Neural progenitor cell (in vitro differentiated cells): ENCODE measurements at regions not wholly inside any gene's neighbourhood (a gene's known extent, or its start where the extent isn't known, plus 50 kb on each side); places are given as distances from the start of the nearest gene placed in this dataset.

ENCODE experiments used
- DNase-seq: peaks from one replicate; pipeline ENCODE4 v3.0.0-alpha.2; 2016; ENCODE audit warnings: low spot score
- H2AFZ ChIP-seq: fragments of 200-600 bp; sonication (generic); replicated peaks from 2 replicates; pipeline ENCODE4 v1.6.1; 2016; ENCODE audit warnings: antibody characterized with exemption
- H3F3A ChIP-seq: fragments of 200-600 bp; sonication (generic); 2 replicates; pipeline ENCODE4 v1.6.1; 2016; ENCODE audit warnings: antibody characterized with exemption, low read depth
- H3K27ac ChIP-seq: fragments of 200-600 bp; sonication (generic); 2 replicates; pipeline ENCODE4 v1.5.1; 2016; ENCODE audit warnings: mild to moderate bottlenecking
- H3K27me3 ChIP-seq: fragments of 200-600 bp; sonication (generic); 2 replicates; pipeline ENCODE4 v1.6.1; 2016; ENCODE audit warnings: mild to moderate bottlenecking, moderate library complexity
- H3K36me3 ChIP-seq: fragments of 200-600 bp; sonication (generic); 2 replicates; pipeline ENCODE4 v1.5.1; 2016
- H3K4me1 ChIP-seq: fragments of 200-600 bp; sonication (generic); 2 replicates; pipeline ENCODE4 v1.6.1; 2016; ENCODE audit warnings: mixed run types
- H3K4me2 ChIP-seq: fragments of 200-600 bp; sonication (generic); 2 replicates; pipeline ENCODE4 v1.6.1; 2016
- H3K4me3 ChIP-seq: fragments of 200-600 bp; sonication (generic); 2 replicates; pipeline ENCODE4 v1.5.1; 2016
- H3K79me2 ChIP-seq: fragments of 200-600 bp; sonication (generic); 2 replicates; pipeline ENCODE4 v1.6.1; 2016; ENCODE audit warnings: low read depth
- H3K9ac ChIP-seq: fragments of 200-600 bp; sonication (generic); 2 replicates; pipeline ENCODE4 v1.6.1; 2016
- H3K9me3 ChIP-seq: fragments of 200-600 bp; sonication (generic); 2 replicates; pipeline ENCODE4 v1.5.1; 2016; ENCODE audit warnings: low read depth
- H4K20me1 ChIP-seq: fragments of 200-600 bp; sonication (generic); 2 replicates; pipeline ENCODE4 v1.6.1; 2016; ENCODE audit warnings: low read depth
- H3K27ac Mint-ChIP-seq: 3 replicates; pipeline ENCODE4 v1.8.0; 2021; ENCODE audit warnings: mixed read lengths
- H3K27me3 Mint-ChIP-seq: 2 replicates; pipeline ENCODE4 v1.8.0; 2022; ENCODE audit warnings: low read depth, mild to moderate bottlenecking, inconsistent platforms, moderate library complexity, mixed read lengths; ENCODE audit not compliant: insufficient read depth
- H3K36me3 Mint-ChIP-seq: 3 replicates; pipeline ENCODE4 v1.8.0; 2021; ENCODE audit warnings: mixed read lengths
- H3K4me1 Mint-ChIP-seq: 3 replicates; pipeline ENCODE4 v1.8.0; 2021; ENCODE audit warnings: mixed read lengths
- H3K4me3 Mint-ChIP-seq: 3 replicates; pipeline ENCODE4 v1.8.0; 2021; ENCODE audit warnings: mild to moderate bottlenecking, moderate library complexity, mixed read lengths
- H3K9me3 Mint-ChIP-seq: 3 replicates; pipeline ENCODE4 v1.8.0; 2020; ENCODE audit warnings: mixed read lengths
- CTCF ChIP-seq: fragments of 200-600 bp; sonication (generic); IDR thresholded peaks from 2 replicates; pipeline ENCODE4 v1.5.1; 2017; ENCODE audit warnings: antibody characterized with exemption, mild to moderate bottlenecking
- EZH2 ChIP-seq: fragments of 200-600 bp; sonication (generic); IDR thresholded peaks from 2 replicates; pipeline ENCODE4 v1.6.1; 2017; ENCODE audit warnings: antibody characterized with exemption, mild to moderate bottlenecking, moderate library complexity
- EZH2phosphoT487 ChIP-seq: fragments of 200-600 bp; sonication (generic); IDR thresholded peaks from 2 replicates; pipeline ENCODE4 v1.6.1; 2017; ENCODE audit warnings: antibody characterized with exemption

DNA sequence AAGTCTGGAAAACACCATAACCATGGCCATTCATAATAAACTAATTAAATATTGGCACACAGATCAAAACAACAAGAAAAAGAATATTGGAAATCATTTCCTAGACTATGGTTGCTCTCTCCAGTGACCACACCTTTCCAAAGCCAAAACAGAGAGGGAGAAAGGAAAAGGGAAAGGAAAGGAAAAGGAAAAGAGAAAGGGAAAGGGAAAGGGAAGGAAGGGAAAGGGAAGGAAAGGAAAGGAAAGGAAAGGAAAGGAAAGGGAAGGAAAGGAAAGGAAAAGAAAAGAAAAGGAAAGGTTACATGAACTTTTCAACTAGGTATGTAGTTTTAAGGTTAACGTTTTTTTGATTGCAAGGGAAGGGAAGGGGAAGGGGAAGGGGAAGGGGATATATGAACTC, 360.5 kb upstream of the SLC39A10 start:
- H3K36me3 Mint-ChIP-seq, result no peaks in the 10 kb centered on the region
- no peaks in the 10 kb centered on the region for H3K27me3 Mint-ChIP-seq
- Histone ChIP-seq H3K27ac (no peak overlapping the region), H4K20me1 (no peaks in the 10 kb centered on the region), H3K4me3 (no peak overlapping the region), H3F3A (no peaks in the 10 kb centered on the region), H3K4me1 (no peaks in the 10 kb centered on the region), H2AFZ (no peak overlapping the region), H3K79me2 (no peaks in the 10 kb centered on the region), H3K4me2 (no peak overlapping the region), H3K36me3 (no peaks in the 10 kb centered on the region), H3K9ac (no peak overlapping the region), H3K9me3 (no peaks in the 10 kb centered on the region), H3K27me3 (no peaks in the 10 kb centered on the region)
- H3K27ac Mint-ChIP-seq, result no peak overlapping the region
- no peaks in the 10 kb centered on the region for H3K4me1 Mint-ChIP-seq
- peaks cover 8% of the 10 kb centered on the region for H3K9me3 Mint-ChIP-seq
- H3K4me3 Mint-ChIP-seq, result no peak overlapping the region
- TF ChIP-seq EZH2 (no peak), CTCF (no peak), EZH2phosphoT487 (no peak)
- DNase-seq, result no peak

DNA sequence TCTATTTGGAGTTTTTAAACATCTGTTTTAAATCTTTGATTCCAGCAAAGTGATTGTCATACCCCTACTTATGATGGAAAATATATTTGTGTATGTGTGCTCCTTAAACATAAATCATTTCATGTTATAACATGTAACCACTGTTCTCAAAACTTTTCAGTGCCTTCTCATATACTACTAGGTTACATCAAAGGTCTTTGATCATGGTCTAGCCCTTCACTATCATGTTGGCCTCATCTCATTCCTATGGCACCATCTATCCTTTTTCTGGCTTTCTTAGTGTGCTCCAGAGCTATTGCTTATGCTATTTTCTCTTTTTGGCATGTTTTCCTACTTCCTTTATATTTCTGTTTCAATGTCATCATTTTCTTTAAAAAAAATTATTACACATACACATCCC, 367.9 kb upstream of the SLC39A10 start:
- Mint-ChIP-seq H3K27ac (no peak overlapping the region), H3K27me3 (peaks cover 2% of the 10 kb centered on the region), H3K4me3 (no peak overlapping the region), H3K4me1 (no peaks in the 10 kb centered on the region), H3K36me3 (no peaks in the 10 kb centered on the region), H3K9me3 (peaks cover 3% of the 10 kb centered on the region)
- no peak overlapping the region for H3K9ac ChIP-seq
- H4K20me1 ChIP-seq, result no peaks in the 10 kb centered on the region
- H2AFZ ChIP-seq, result no peak overlapping the region
- H3K79me2 ChIP-seq, result no peaks in the 10 kb centered on the region
- no peak overlapping the region for H3K4me2 ChIP-seq
- H3K27me3 ChIP-seq, result no peaks in the 10 kb centered on the region
- H3K36me3 ChIP-seq, result no peaks in the 10 kb centered on the region
- DNase-seq, result no peak
- no peak overlapping the region for H3K4me3 ChIP-seq
- H3K9me3 ChIP-seq, result no peaks in the 10 kb centered on the region
- H3K4me1 ChIP-seq, result no peaks in the 10 kb centered on the region
- H3K27ac ChIP-seq, result no peak overlapping the region
- no peak for TF ChIP-seq EZH2phosphoT487
- TF ChIP-seq CTCF, result no peak
- TF ChIP-seq EZH2, result no peak
- H3F3A ChIP-seq, result no peaks in the 10 kb centered on the region

GRCh38 chr2:195279840-195280427, 377.1 kb upstream of the SLC39A10 start:
- Histone ChIP-seq H3K27me3 (no peaks in the 10 kb centered on the region), H3K4me1 (no peaks in the 10 kb centered on the region), H3K9ac (no peak overlapping the region), H3F3A (no peaks in the 10 kb centered on the region), H4K20me1 (no peaks in the 10 kb centered on the region), H3K4me3 (no peak overlapping the region), H3K27ac (no peak overlapping the region), H3K9me3 (no peaks in the 10 kb centered on the region), H3K79me2 (no peaks in the 10 kb centered on the region), H3K4me2 (no peak overlapping the region), H2AFZ (no peak overlapping the region), H3K36me3 (no peaks in the 10 kb centered on the region)
- Mint-ChIP-seq H3K4me3 (no peak overlapping the region), H3K9me3 (no peaks in the 10 kb centered on the region), H3K36me3 (no peaks in the 10 kb centered on the region), H3K27me3 (no peaks in the 10 kb centered on the region), H3K4me1 (no peaks in the 10 kb centered on the region), H3K27ac (no peak overlapping the region)
- TF ChIP-seq EZH2 (no peak), CTCF (no peak), EZH2phosphoT487 (no peak)
- DNase-seq, result no peak
